Karpas-422 (cell line): ENCODE measurements at regions not wholly inside any gene's neighbourhood (a gene's known extent, or its start where the extent isn't known, plus 50 kb on each side); places are given as distances from the start of the nearest gene placed in this dataset.

Experiments used
- DNase-seq: peaks from one replicate; pipeline ENCODE4 v3.0.0-alpha.2; 2015
- H2AFZ ChIP-seq: fragments of 200-600 bp; sonication (generic); 2 replicates; pipeline ENCODE4 v1.6.1; 2014; ENCODE audit warnings: antibody characterized with exemption, low read length, mixed read lengths
- H3K27ac ChIP-seq: fragments of 200-600 bp; sonication (generic); 2 replicates; pipeline ENCODE4 v1.5.1; 2014; ENCODE audit warnings: mild to moderate bottlenecking, low read length, moderate library complexity
- H3K27me3 ChIP-seq: fragments of 200-600 bp; sonication (generic); 2 replicates; pipeline ENCODE4 v1.6.1; 2014; ENCODE audit warnings: low read length, mixed read lengths
- H3K36me3 ChIP-seq: fragments of 200-600 bp; sonication (generic); 2 replicates; pipeline ENCODE4 v1.6.1; 2014; ENCODE audit warnings: low read length, mixed read lengths; ENCODE audit not compliant: insufficient read depth
- H3K4me1 ChIP-seq: fragments of 200-600 bp; sonication (generic); 2 replicates; pipeline ENCODE4 v1.6.1; 2014; ENCODE audit warnings: mild to moderate bottlenecking, low read length, mixed read lengths
- H3K4me2 ChIP-seq: fragments of 200-600 bp; sonication (generic); 2 replicates; pipeline ENCODE4 v1.6.1; 2014; ENCODE audit warnings: low read length, low read depth, mild to moderate bottlenecking; ENCODE audit not compliant: poor library complexity, severe bottlenecking
- H3K4me3 ChIP-seq: fragments of 200-600 bp; sonication (generic); 2 replicates; pipeline ENCODE4 v1.5.1; 2014; ENCODE audit warnings: mild to moderate bottlenecking, antibody characterized with exemption, low read length, mixed read lengths
- H3K79me2 ChIP-seq: fragments of 200-600 bp; sonication (generic); 2 replicates; pipeline ENCODE4 v1.6.1; 2014; ENCODE audit warnings: mild to moderate bottlenecking, low read length, mixed read lengths
- H3K9ac ChIP-seq: fragments of 200-600 bp; sonication (generic); 2 replicates; pipeline ENCODE4 v1.6.0; 2014; ENCODE audit warnings: low read length
- H3K9me2 ChIP-seq: fragments of 200-600 bp; sonication (generic), shearing (Covaris generic); replicated peaks from 2 replicates; pipeline ENCODE4 v1.6.0; 2014; ENCODE audit warnings: mild to moderate bottlenecking, low read length, moderate library complexity; ENCODE audit not compliant: insufficient read depth
- H3K9me3 ChIP-seq: fragments of 300-700, 200-600 bp; sonication (generic); 2 replicates; pipeline ENCODE4 v1.6.1; 2014; ENCODE audit warnings: low read length, mixed read lengths
- H4K20me1 ChIP-seq: fragments of 200-600 bp; sonication (generic); 2 replicates; pipeline ENCODE4 v1.6.1; 2014; ENCODE audit warnings: mild to moderate bottlenecking, antibody characterized with exemption, low read length, low read depth; ENCODE audit not compliant: insufficient read depth

DNA sequence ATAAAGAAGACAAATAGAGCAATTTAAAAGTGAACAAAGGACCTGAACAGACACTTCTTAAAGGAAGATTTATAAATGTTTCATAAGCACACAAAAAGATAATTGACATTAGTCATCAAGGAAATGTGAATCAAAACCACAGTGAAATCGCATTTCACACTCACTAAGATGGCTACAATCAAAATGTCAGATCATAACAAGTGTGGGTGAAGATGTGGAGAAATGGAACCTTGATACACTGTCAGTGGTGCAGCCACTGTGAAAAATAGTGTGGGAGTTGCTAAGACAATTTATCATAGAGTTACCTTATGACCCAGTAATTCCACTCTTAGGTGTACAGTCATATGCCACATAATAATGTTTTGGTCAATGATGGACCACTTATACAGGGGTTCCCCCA lies 54.5 kb upstream of the HTR4 start:
- H3K4me3 ChIP-seq: no peak overlapping the region
- no peaks in the 10 kb centered on the region for H4K20me1 ChIP-seq
- H3K9ac ChIP-seq: no peak overlapping the region
- no peaks in the 10 kb centered on the region for H3K27me3 ChIP-seq
- no peak overlapping the region for H3K27ac ChIP-seq
- H3K4me1 ChIP-seq: no peaks in the 10 kb centered on the region
- no peaks in the 10 kb centered on the region for H3K79me2 ChIP-seq
- no peaks in the 10 kb centered on the region for H3K9me3 ChIP-seq
- no peak for DNase-seq
- H2AFZ ChIP-seq: no peak overlapping the region
- no peaks in the 10 kb centered on the region for H3K9me2 ChIP-seq
- H3K4me2 ChIP-seq: no peak overlapping the region
- H3K36me3 ChIP-seq: no peaks in the 10 kb centered on the region

DNA sequence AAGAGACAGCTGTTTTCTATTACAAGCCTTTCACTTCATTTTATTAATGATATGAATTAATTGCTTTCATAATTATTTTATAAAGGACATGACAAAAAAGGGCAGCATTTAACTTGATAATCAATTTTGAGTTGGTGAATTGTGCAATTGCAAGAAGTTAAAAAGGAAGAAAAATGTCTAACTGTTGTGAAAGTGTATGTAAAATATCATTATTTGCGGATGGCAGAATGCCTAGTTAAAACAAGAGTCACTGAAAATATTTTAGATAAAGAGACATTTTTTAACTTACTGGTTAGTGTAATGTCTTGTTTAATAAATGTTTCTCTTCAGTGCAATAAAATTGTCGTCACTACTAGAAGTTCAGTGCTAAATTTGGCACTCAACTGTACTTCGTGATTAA lies 57.6 kb upstream of the HTR4 start:
- H3K9me3 ChIP-seq: no peaks in the 10 kb centered on the region
- H4K20me1 ChIP-seq: no peaks in the 10 kb centered on the region
- no peaks in the 10 kb centered on the region for H3K9me2 ChIP-seq
- H3K4me1 ChIP-seq: no peaks in the 10 kb centered on the region
- H3K79me2 ChIP-seq: no peaks in the 10 kb centered on the region
- H2AFZ ChIP-seq: no peak overlapping the region
- no peak overlapping the region for H3K4me3 ChIP-seq
- H3K36me3 ChIP-seq: no peaks in the 10 kb centered on the region
- no peak overlapping the region for H3K9ac ChIP-seq
- no peaks in the 10 kb centered on the region for H3K27me3 ChIP-seq
- H3K4me2 ChIP-seq: no peak overlapping the region
- no peak for DNase-seq
- no peak overlapping the region for H3K27ac ChIP-seq

DNA sequence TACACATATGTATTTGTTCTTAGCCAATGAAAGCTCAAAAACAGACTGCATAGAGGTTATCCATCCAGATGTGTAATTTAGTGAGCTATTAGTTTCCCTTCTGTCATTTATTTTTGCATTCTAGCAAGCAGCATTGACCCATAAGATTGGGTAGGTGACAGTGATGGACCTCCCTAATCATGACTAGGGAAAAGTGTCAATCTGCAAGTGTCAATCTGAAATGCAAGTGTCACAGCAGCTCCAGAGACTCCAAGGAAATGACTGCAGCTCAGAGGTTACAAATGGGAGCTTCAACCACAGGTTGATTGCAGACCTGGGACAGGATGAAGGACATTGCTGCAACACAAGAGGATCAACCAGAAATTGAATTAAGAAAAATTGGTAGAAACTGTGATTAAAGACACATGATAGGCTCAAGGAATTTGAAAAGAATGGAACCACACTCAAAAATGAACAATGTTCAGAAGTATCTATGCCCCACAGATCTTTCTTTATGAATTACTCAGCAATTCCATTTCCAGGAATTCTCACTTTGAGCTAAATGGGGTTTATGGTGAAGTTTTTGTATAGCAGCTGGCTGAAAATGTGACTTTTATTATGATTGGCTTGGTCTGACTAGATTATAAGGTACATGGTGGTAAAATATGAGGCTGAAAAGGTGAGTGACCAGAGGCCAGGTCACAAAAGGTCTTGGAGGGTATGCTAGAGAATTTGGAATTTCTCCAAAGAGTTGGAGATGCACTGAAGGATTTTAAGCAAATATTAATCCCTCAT lies 59.6 kb upstream of the HTR4 start:
- Histone ChIP-seq H3K9ac (no peak overlapping the region), H4K20me1 (no peaks in the 10 kb centered on the region), H3K27ac (no peak overlapping the region), H3K9me2 (no peaks in the 10 kb centered on the region), H3K4me3 (no peak overlapping the region), H3K36me3 (no peaks in the 10 kb centered on the region), H3K79me2 (no peaks in the 10 kb centered on the region), H3K9me3 (no peaks in the 10 kb centered on the region), H3K4me2 (no peak overlapping the region), H3K27me3 (no peaks in the 10 kb centered on the region), H2AFZ (no peak overlapping the region), H3K4me1 (no peaks in the 10 kb centered on the region)
- no peak for DNase-seq

DNA sequence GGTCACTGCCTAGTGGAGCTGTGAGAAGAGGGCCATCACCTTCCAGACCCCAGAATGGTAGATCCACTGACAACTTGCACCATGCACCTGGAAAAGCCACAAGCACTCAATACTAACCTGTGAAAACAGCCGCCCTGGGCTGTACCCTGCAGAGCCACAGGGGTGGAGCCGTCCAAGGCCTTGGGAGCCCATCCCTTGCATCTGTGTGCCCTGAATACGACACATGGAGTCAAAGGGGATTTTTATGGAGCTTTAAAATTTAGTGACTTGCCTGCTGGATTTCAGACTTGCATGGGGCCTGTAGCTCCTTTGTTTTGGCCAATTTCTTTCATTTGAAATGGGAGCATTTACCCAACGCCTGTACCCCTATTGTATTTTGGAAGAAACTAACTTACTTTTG lies 62.4 kb upstream of the HTR4 start:
- Histone ChIP-seq H3K27me3 (no peaks in the 10 kb centered on the region), H3K4me3 (no peak overlapping the region), H3K4me2 (no peak overlapping the region), H3K4me1 (no peaks in the 10 kb centered on the region), H4K20me1 (no peaks in the 10 kb centered on the region), H3K27ac (no peak overlapping the region), H3K36me3 (no peaks in the 10 kb centered on the region), H3K9ac (no peak overlapping the region), H2AFZ (no peak overlapping the region), H3K9me2 (no peaks in the 10 kb centered on the region), H3K9me3 (no peaks in the 10 kb centered on the region), H3K79me2 (no peaks in the 10 kb centered on the region)
- no peak for DNase-seq

DNA sequence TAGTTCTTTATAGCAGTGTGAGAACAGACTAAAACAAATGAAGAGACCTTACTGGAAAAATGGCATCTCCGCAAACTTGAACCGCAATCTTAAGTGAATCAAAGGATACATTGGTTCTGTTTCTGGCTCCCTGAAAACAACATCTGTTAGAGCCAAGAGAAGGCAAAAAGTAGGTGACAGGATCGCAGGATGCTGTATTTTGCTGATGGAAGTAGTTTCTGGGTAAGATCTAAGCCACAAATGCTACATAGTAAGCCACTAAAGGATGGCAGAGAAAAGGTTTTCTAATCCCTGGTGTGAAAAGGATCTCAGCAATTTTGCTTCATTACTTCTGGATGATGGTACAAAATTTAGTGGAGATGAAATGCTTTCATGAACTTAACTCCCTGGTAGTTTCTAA lies 63.3 kb upstream of the HTR4 start:
- no peak overlapping the region for H2AFZ ChIP-seq
- H4K20me1 ChIP-seq: no peaks in the 10 kb centered on the region

DNA sequence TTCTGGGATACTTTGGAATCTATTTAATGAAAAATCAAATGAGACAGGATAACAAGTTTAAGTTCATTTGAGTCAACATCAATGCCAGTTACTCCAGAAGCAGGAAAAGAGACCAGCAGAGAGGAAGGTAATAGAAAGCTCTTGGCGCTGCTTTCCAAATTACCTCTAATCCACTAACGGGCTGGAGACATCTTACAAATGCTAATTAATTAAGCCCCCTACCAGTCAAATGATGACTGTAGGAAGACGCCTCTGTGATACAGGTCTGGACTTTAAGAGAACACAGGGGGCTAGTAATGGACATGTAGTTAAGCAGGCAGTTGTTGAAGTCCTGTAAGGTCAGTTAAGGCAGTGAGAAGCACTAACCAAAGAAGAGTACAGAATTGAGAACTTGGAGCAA lies 65.3 kb upstream of the HTR4 start:
- Histone ChIP-seq H3K4me1 (no peaks in the 10 kb centered on the region), H3K4me3 (no peak overlapping the region), H3K79me2 (no peaks in the 10 kb centered on the region), H3K36me3 (no peaks in the 10 kb centered on the region), H4K20me1 (no peaks in the 10 kb centered on the region), H3K4me2 (no peak overlapping the region), H3K9me2 (no peaks in the 10 kb centered on the region), H2AFZ (no peak overlapping the region), H3K27me3 (no peaks in the 10 kb centered on the region), H3K9me3 (no peaks in the 10 kb centered on the region), H3K9ac (no peak overlapping the region), H3K27ac (no peak overlapping the region)
- DNase-seq: no peak

More for the DNA sequence above, 63.3 kb upstream of the HTR4 start:
- Histone ChIP-seq H3K9me3 (no peaks in the 10 kb centered on the region), H3K36me3 (no peaks in the 10 kb centered on the region), H3K27ac (no peak overlapping the region), H3K4me2 (no peak overlapping the region), H3K9me2 (no peaks in the 10 kb centered on the region), H3K4me3 (no peak overlapping the region), H3K79me2 (no peaks in the 10 kb centered on the region), H3K4me1 (no peaks in the 10 kb centered on the region), H3K9ac (no peak overlapping the region), H3K27me3 (no peaks in the 10 kb centered on the region)
- no peak for DNase-seq

DNA sequence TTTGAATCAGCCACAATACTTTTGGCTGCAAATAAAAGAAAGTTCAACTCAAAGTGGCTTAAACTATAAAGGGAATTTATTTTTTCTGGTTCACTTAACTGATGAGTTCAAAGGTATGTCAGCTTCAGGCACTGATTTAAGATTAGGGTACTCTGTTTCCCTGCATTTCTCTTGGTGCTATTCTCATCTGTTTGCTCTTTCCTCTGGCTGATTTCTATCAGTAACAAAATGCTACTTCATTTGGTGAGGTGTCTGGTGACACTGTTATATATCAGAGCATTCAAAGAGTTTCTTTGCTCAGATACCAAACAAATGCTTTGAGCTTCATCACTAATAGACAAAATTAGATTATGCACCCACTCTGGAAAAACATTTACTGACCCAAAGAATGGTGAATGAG lies 65.9 kb upstream of the HTR4 start:
- no peak overlapping the region for H2AFZ ChIP-seq
- no peak overlapping the region for H3K9ac ChIP-seq
- no peak overlapping the region for H3K4me3 ChIP-seq
- H3K9me2 ChIP-seq: no peaks in the 10 kb centered on the region
- no peaks in the 10 kb centered on the region for H3K27me3 ChIP-seq
- H4K20me1 ChIP-seq: no peaks in the 10 kb centered on the region
- no peaks in the 10 kb centered on the region for H3K4me1 ChIP-seq
- H3K9me3 ChIP-seq: no peaks in the 10 kb centered on the region
- no peak overlapping the region for H3K27ac ChIP-seq
- H3K4me2 ChIP-seq: no peak overlapping the region
- no peaks in the 10 kb centered on the region for H3K36me3 ChIP-seq
- no peak for DNase-seq
- H3K79me2 ChIP-seq: no peaks in the 10 kb centered on the region

DNA sequence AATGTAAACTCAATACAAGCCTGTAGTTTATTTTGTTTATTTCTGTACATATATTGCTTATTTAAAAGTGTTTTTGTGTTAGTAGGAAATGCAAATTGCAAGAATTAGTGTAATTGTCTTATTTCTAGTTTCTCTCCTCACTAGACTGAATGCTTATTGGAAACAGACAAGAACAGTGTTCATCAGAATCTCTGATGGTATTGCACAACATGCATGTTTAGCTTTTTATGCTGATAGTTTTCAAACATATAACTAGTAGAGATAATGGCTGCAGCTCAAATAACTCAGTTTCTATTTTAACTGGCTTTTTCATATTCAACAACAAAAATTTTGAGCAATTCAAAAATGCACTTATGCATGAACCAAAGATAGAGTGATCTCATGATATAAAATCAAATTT lies 68.8 kb upstream of the HTR4 start:
- Histone ChIP-seq H3K27me3 (no peaks in the 10 kb centered on the region), H3K4me3 (no peak overlapping the region), H3K9me2 (no peaks in the 10 kb centered on the region), H3K9ac (no peak overlapping the region), H3K36me3 (no peaks in the 10 kb centered on the region), H2AFZ (no peak overlapping the region), H3K4me2 (no peak overlapping the region), H3K4me1 (no peaks in the 10 kb centered on the region), H3K9me3 (no peaks in the 10 kb centered on the region), H3K79me2 (no peaks in the 10 kb centered on the region), H3K27ac (no peak overlapping the region), H4K20me1 (no peaks in the 10 kb centered on the region)
- no peak for DNase-seq
